WERI-Rb-1 (cell line): ENCODE measurements at regions not wholly inside any gene's neighbourhood (a gene's known extent, or its start where the extent isn't known, plus 50 kb on each side); places are given as distances from the start of the nearest gene placed in this dataset.
A peak's percentile ranks its signal among the peaks of the same experiment; 100 is the strongest.

Source experiments
- DNase-seq: peaks from one replicate; pipeline ENCODE4 v3.0.0-alpha.2; 2020
- H3K27ac ChIP-seq: fragments of 250-450 bp; sonication (Bioruptor Pico); 2 replicates; pipeline ENCODE4 v1.5.1; 2020; ENCODE audit warnings: mild to moderate bottlenecking, moderate library complexity
- H3K27me3 ChIP-seq: fragments of 250-450 bp; sonication (Bioruptor Pico); 2 replicates; pipeline ENCODE4 v1.5.1; 2021; ENCODE audit warnings: mild to moderate bottlenecking, low read depth, moderate library complexity; ENCODE audit not compliant: insufficient read depth, severe bottlenecking
- H3K36me3 ChIP-seq: fragments of 250-450 bp; sonication (Bioruptor Pico); 2 replicates; pipeline ENCODE4 v1.5.1; 2020; ENCODE audit warnings: mild to moderate bottlenecking, moderate library complexity
- H3K4me3 ChIP-seq: 2 replicates; pipeline ENCODE4 v1.5.1; 2011; ENCODE audit warnings: low read depth, mild to moderate bottlenecking, control low read depth, low read length
- H3K9me3 ChIP-seq: fragments of 250-450 bp; sonication (Bioruptor Pico); 2 replicates; pipeline ENCODE4 v1.5.1; 2021; ENCODE audit warnings: mild to moderate bottlenecking, moderate library complexity; ENCODE audit not compliant: severe bottlenecking
- CTCF ChIP-seq: IDR thresholded peaks from 2 replicates; pipeline ENCODE4 v1.5.1; 2011; ENCODE audit warnings: low read depth, mild to moderate bottlenecking, control low read depth, inconsistent platforms, low read length

GRCh38 chr6:102655823-102656222, 1262.3 kb downstream of the GRIK2 start:
- no peak overlapping the region for H3K4me3 ChIP-seq
- no peak for DNase-seq
- no peaks in the 10 kb centered on the region for H3K9me3 ChIP-seq
- no peaks in the 10 kb centered on the region for H3K36me3 ChIP-seq
- TF ChIP-seq CTCF = no peak
- no peaks in the 10 kb centered on the region for H3K27me3 ChIP-seq
- H3K27ac ChIP-seq = no peak overlapping the region

GRCh38 chr6:102641426-102641825, 1247.9 kb downstream of the GRIK2 start:
- Histone ChIP-seq H3K36me3 (no peaks in the 10 kb centered on the region), H3K4me3 (no peak overlapping the region), H3K27me3 (no peaks in the 10 kb centered on the region), H3K27ac (no peak overlapping the region), H3K9me3 (no peaks in the 10 kb centered on the region)
- DNase-seq = no peak
- TF ChIP-seq CTCF = no peak

GRCh38 chr6:102631921-102632320, 1238.4 kb downstream of the GRIK2 start:
- H3K4me3 ChIP-seq = no peak overlapping the region
- no peaks in the 10 kb centered on the region for H3K9me3 ChIP-seq
- no peak overlapping the region for H3K27ac ChIP-seq
- no peak for TF ChIP-seq CTCF
- H3K36me3 ChIP-seq = no peaks in the 10 kb centered on the region
- no peaks in the 10 kb centered on the region for H3K27me3 ChIP-seq
- DNase-seq = no peak

GRCh38 chr6:102623201-102623600, 1229.7 kb downstream of the GRIK2 start:
- H3K36me3 ChIP-seq = no peaks in the 10 kb centered on the region
- TF ChIP-seq CTCF = no peak
- no peaks in the 10 kb centered on the region for H3K9me3 ChIP-seq
- H3K4me3 ChIP-seq = no peak overlapping the region
- H3K27ac ChIP-seq = no peak overlapping the region
- DNase-seq = peak; percentile 11
- H3K27me3 ChIP-seq = no peaks in the 10 kb centered on the region

GRCh38 chr6:102619585-102619984, 1226.1 kb downstream of the GRIK2 start:
- no peaks in the 10 kb centered on the region for H3K27me3 ChIP-seq
- DNase-seq = no peak
- no peak overlapping the region for H3K27ac ChIP-seq
- peaks cover 5% of the 10 kb centered on the region for H3K9me3 ChIP-seq
- H3K4me3 ChIP-seq = no peak overlapping the region
- peak; percentile 20; the same call in 1 of the 2 replicates for TF ChIP-seq CTCF
- no peaks in the 10 kb centered on the region for H3K36me3 ChIP-seq

- Histone ChIP-seq H3K27me3 (no peaks in the 10 kb centered on the region), H3K9me3 (no peaks in the 10 kb centered on the region), H3K36me3 (no peaks in the 10 kb centered on the region), H3K27ac (no peak overlapping the region), H3K4me3 (no peak overlapping the region)
- DNase-seq = no peak
- no peak for TF ChIP-seq CTCF
These were observed 1189.1 kb downstream of the GRIK2 start for GRCh38 chr6:102582569-102582968.
